ENCODE measurements at regions not wholly inside any gene's neighbourhood (a gene's known extent, or its start where the extent isn't known, plus 50 kb on each side); places are given as distances from the start of the nearest gene placed in this dataset.

DNA sequence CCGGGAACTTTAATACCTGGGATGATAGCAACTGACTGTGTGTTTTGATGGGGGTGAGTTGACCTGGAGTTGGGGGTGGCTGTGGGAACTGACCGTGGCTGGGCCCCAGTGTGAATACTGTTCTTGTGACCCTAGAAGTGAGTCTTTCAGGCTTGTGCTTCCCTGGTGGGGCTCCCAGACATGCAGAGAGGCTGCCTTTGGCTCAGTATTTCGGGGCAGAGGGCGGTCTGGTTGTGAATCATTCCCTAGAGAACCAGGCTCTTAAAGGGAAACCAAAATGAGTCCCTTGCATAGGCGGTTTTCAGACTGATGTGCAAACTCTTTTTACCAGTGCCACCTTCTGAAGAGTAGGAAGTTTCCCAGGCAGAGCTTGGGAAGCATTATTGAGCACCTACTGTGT lies 132.1 kb downstream of the MACROH2A1 start:
- TF ChIP-seq, protein P1, sequence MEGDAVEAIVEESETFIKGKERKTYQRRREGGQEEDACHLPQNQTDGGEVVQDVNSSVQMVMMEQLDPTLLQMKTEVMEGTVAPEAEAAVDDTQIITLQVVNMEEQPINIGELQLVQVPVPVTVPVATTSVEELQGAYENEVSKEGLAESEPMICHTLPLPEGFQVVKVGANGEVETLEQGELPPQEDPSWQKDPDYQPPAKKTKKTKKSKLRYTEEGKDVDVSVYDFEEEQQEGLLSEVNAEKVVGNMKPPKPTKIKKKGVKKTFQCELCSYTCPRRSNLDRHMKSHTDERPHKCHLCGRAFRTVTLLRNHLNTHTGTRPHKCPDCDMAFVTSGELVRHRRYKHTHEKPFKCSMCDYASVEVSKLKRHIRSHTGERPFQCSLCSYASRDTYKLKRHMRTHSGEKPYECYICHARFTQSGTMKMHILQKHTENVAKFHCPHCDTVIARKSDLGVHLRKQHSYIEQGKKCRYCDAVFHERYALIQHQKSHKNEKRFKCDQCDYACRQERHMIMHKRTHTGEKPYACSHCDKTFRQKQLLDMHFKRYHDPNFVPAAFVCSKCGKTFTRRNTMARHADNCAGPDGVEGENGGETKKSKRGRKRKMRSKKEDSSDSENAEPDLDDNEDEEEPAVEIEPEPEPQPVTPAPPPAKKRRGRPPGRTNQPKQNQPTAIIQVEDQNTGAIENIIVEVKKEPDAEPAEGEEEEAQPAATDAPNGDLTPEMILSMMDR (IDR thresholded peaks at IDR 0.05): no peak
- TF ChIP-seq POLR2A (IDR thresholded peaks at IDR 0.05): no peak

All from lower leg skin (tissue), 3 donors.